SK-N-SH (cell line): ENCODE measurements at regions not wholly inside any gene's neighbourhood (a gene's known extent, or its start where the extent isn't known, plus 50 kb on each side); places are given as distances from the start of the nearest gene placed in this dataset.
A peak's percentile ranks its signal among the peaks of the same experiment; 100 is the strongest.

Experiments
- CTCF ChIA-PET: fragments of 300-600, 350-600 bp; formaldehyde crosslinking; extraction: SDS; loops from one replicate; lab custom pipeline; 2021; lab: Yijun Ruan, JAX
- POLR2A ChIA-PET: fragments of 350-600 bp; sonication (Branson Sonifier 250); formaldehyde crosslinking; extraction: SDS; loops from one replicate; lab custom pipeline; 2020; ENCODE audit warnings: antibody characterized with exemption, inconsistent platforms; lab: Yijun Ruan, JAX
- DNase-seq: peaks from one replicate; pipeline ENCODE4 v3.0.0; 2012
- H2AFZ ChIP-seq: fragments of 200-600 bp; sonication (generic); 2 replicates; pipeline ENCODE4 v1.8.1; 2016; ENCODE audit warnings: antibody characterized with exemption, mild to moderate bottlenecking, low read depth
- H3F3A ChIP-seq: fragments of 200-600 bp; sonication (generic); replicated peaks from 2 replicates; pipeline ENCODE3; 2016; ENCODE audit warnings: antibody characterized with exemption, mild to moderate bottlenecking; ENCODE audit not compliant: insufficient read depth
- H3K27ac ChIP-seq, 2 experiments: fragments of 200-500 bp in 1 of 2; fragments of 200-600 bp in 1 of 2; sonication (Bioruptor generic) in 1 of 2; sonication (generic), shearing (Covaris generic) in 1 of 2; 2 replicates each; pipeline versions ENCODE4 v1.5.1 to v1.6.1; 2014 to 2016; ENCODE audit warnings: low read depth in 2 of 2, inconsistent platforms in 1 of 2, low read length in 1 of 2, mild to moderate bottlenecking in 1 of 2, mixed read lengths in 1 of 2
- H3K27me3 ChIP-seq: fragments of 200-600 bp; sonication (generic), shearing (Covaris generic); 2 replicates; pipeline ENCODE4 v1.6.1; 2016; ENCODE audit warnings: mixed run types; ENCODE audit not compliant: insufficient read depth
- H3K36me3 ChIP-seq, 2 experiments: fragments of 200-500 bp in 1 of 2; fragments of 200-600 bp in 1 of 2; sonication (Bioruptor generic) in 1 of 2; sonication (generic) in 1 of 2; replicated peaks in 1 of 2; 2 replicates each; pipeline versions ENCODE3 to v1.5.1; 2014 to 2016; ENCODE audit warnings: low read length in 1 of 2, mild to moderate bottlenecking in 1 of 2; ENCODE audit not compliant: insufficient read depth in 2 of 2, control insufficient read depth in 1 of 2
- H3K4me1 ChIP-seq, 2 experiments: fragments of 200-500 bp in 1 of 2; fragments of 200-600 bp in 1 of 2; sonication (Bioruptor generic) in 1 of 2; sonication (generic), shearing (Covaris generic) in 1 of 2; 2 replicates each; pipeline versions ENCODE4 v1.5.1 to v1.6.1; 2014 to 2016; ENCODE audit warnings: low read depth in 1 of 2, low read length in 1 of 2, mixed run types in 1 of 2; ENCODE audit not compliant: insufficient read depth in 2 of 2, control insufficient read depth in 1 of 2
- H3K4me2 ChIP-seq: fragments of 200-600 bp; sonication (generic), shearing (Covaris generic); 2 replicates; pipeline ENCODE4 v1.6.1; 2017; ENCODE audit warnings: mixed run types
- H3K4me3 ChIP-seq, 2 experiments: fragments of 200-500 bp in 1 of 2; fragments of 200-600 bp in 1 of 2; sonication (Bioruptor generic) in 1 of 2; sonication (generic), shearing (Covaris generic) in 1 of 2; 2 replicates each; pipeline versions ENCODE4 v1.5.1 to v1.8.1; 2014 to 2016; ENCODE audit warnings: low read depth in 2 of 2, inconsistent platforms in 1 of 2, low read length in 1 of 2, mild to moderate bottlenecking in 1 of 2, mixed read lengths in 1 of 2, moderate library complexity in 1 of 2
- H3K79me2 ChIP-seq: fragments of 200-600 bp; sonication (generic); 2 replicates; pipeline ENCODE4 v1.8.1; 2017; ENCODE audit warnings: mild to moderate bottlenecking; ENCODE audit not compliant: insufficient read depth
- H3K9ac ChIP-seq: fragments of 200-600 bp; sonication (generic); 2 replicates; pipeline ENCODE4 v1.6.1; 2017; ENCODE audit warnings: mixed run types
- H3K9me2 ChIP-seq: fragments of 200-600 bp; sonication (generic); 2 replicates; pipeline ENCODE4 v1.6.1; 2017; ENCODE audit warnings: mixed run types
- H3K9me3 ChIP-seq: fragments of 200-600 bp; sonication (generic); 2 replicates; pipeline ENCODE4 v1.6.1; 2017; ENCODE audit warnings: mixed run types, mild to moderate bottlenecking, moderate library complexity
- H4K20me1 ChIP-seq: fragments of 200-600 bp; sonication (generic); 2 replicates; pipeline ENCODE4 v1.6.1; 2017; ENCODE audit warnings: mild to moderate bottlenecking, mixed run types; ENCODE audit not compliant: insufficient read depth
- CHD2 ChIP-seq: fragments of 150-350 bp; IDR thresholded peaks from 2 replicates; pipeline ENCODE4 v1.6.1; 2018; ENCODE audit warnings: low read length; ENCODE audit not compliant: partially characterized antibody
- ELF1 ChIP-seq: IDR thresholded peaks from 2 replicates; pipeline ENCODE4 v1.4.0; 2012
- EP300 ChIP-seq, 2 experiments: IDR thresholded peaks; 2 replicates each; pipeline versions ENCODE4 v1.4.0 to v1.6.1; 2012; ENCODE audit warnings: borderline replicate concordance in 1 of 2, low read depth in 1 of 2, low read length in 1 of 2
- EZH2phosphoT487 ChIP-seq: fragments of 200-600 bp; sonication (generic); IDR thresholded peaks from 2 replicates; pipeline ENCODE4 v1.6.1; 2017; ENCODE audit warnings: low read depth, mixed run types, mild to moderate bottlenecking, antibody characterized with exemption, moderate library complexity, borderline replicate concordance
- FOSL2 ChIP-seq: IDR thresholded peaks from 2 replicates; pipeline ENCODE4 v1.4.0; 2012; ENCODE audit warnings: low read depth, mild to moderate bottlenecking, moderate library complexity, borderline replicate concordance
- FOXJ3 ChIP-seq: sonication (generic); formaldehyde crosslinking; IDR thresholded peaks from 2 replicates; pipeline ENCODE4 v1.5.1; 2020; ENCODE audit warnings: mild to moderate bottlenecking, missing genetic modification reagents
- FOXM1 ChIP-seq: IDR thresholded peaks from 2 replicates; pipeline ENCODE4 v1.4.0; 2012; ENCODE audit warnings: low read depth, mild to moderate bottlenecking
- GABPA ChIP-seq: IDR thresholded peaks from 2 replicates; pipeline ENCODE4 v1.4.0; 2012; ENCODE audit warnings: low read depth, mild to moderate bottlenecking
- GATA2 ChIP-seq: sonication (generic); formaldehyde crosslinking; IDR thresholded peaks from 2 replicates; pipeline ENCODE4 v1.5.0; 2020; ENCODE audit warnings: mild to moderate bottlenecking, missing genetic modification reagents
- JUND ChIP-seq: IDR thresholded peaks from 2 replicates; pipeline ENCODE4 v1.4.0; 2012
- NRF1 ChIP-seq: IDR thresholded peaks from 2 replicates; pipeline ENCODE4 v1.6.1; 2012; ENCODE audit warnings: low read depth, mild to moderate bottlenecking, low read length
- POLR2AphosphoS5 ChIP-seq: IDR thresholded peaks from 2 replicates; pipeline ENCODE4 v1.6.1; 2012; ENCODE audit warnings: low read depth, low read length
- RAD21 ChIP-seq: IDR thresholded peaks from 2 replicates; pipeline ENCODE4 v1.6.1; 2012; ENCODE audit warnings: mild to moderate bottlenecking, low read length
- RCOR1 ChIP-seq: fragments of 150-350 bp; IDR thresholded peaks from 2 replicates; pipeline ENCODE4 v1.6.1; 2017; ENCODE audit warnings: antibody characterized with exemption, low read length
- RXRA ChIP-seq: IDR thresholded peaks from 2 replicates; pipeline ENCODE4 v1.4.0; 2012; ENCODE audit warnings: low read depth, mild to moderate bottlenecking, borderline replicate concordance
- SMC3 ChIP-seq: IDR thresholded peaks from 2 replicates; pipeline ENCODE4 v1.6.1; 2012; ENCODE audit warnings: low read depth, low read length, improper control_type of control experiment
- TAF1 ChIP-seq: IDR thresholded peaks from 2 replicates; pipeline ENCODE4 v1.6.1; 2012; ENCODE audit warnings: low read depth, mild to moderate bottlenecking, low read length, moderate library complexity, borderline replicate concordance
- WGBS: methylation state at CpG from one replicate; pipeline ENCODE4 v1.1.6; 2017; ENCODE audit warnings: low lambda C conversion rate; 5-methylcytosine and 5-hydroxymethylcytosine counted together
- TF ChIP-seq, protein P1 (sequence below): fragments of 150-350 bp; IDR thresholded peaks from 2 replicates; pipeline ENCODE4 v1.6.1; 2017; ENCODE audit warnings: antibody characterized with exemption, low read length, low read depth, borderline replicate concordance
- TF ChIP-seq, protein P2 (sequence below): IDR thresholded peaks from 2 replicates; pipeline ENCODE4 v1.6.1; 2012; ENCODE audit warnings: mild to moderate bottlenecking, low read depth, low read length, moderate library complexity
- TF ChIP-seq, protein P3 (sequence below): IDR thresholded peaks from 2 replicates; pipeline ENCODE4; 2012

DNA sequence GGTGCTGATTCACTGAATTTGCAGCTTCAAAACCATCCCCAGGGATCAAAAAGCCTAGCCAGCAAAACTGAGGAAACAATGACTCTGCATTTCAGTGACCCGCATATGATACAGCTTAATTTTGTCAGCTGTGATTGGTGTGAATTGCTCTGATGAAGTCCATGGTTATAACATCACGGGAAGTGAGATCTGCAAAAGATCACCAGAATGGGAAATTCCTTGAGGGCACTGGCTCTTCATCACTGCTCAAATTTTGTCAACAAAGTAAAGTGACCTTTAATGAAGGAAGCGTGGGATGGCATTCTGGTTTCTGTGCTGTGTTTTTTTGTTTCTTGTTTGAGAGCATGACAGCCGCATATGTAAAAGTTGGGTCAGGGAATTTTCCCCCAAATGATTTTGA lies 745.9 kb downstream of the GATA3 start (continued):
- peak; percentile 81 for TF ChIP-seq FOXJ3 (CRISPR knock-in tag)
- TF ChIP-seq RCOR1: 0 out of 2 replicates have a peak, but pooled peaks have one; percentile 15

DNA sequence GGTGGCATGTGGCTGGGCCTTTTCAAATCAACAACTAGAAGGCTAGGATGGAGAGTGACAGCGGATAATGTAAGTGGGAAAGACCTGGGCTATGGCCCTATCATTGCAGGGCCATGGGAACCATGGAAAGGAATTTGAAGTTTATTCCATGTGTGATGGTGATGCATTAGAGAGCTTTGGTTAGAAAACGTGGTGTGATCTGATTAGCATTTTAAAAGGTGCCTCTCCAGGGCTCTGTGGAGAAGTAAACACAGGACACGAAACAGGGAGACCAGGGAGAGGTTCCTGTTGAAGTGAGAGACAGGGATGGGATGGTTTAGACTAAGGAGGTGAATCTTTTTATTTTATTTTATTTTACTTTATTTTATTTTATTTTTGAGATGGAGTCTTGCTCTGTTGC lies 749.5 kb downstream of the GATA3 start:
- Histone ChIP-seq H3K27ac (no peak overlapping the region), H3F3A (no peaks in the 10 kb centered on the region), H3K9me2 (no peaks in the 10 kb centered on the region), H3K4me1 (no peaks in the 10 kb centered on the region; a peak in 1 of 4 replicates), H3K79me2 (no peaks in the 10 kb centered on the region), H2AFZ (no peak overlapping the region), H3K4me3 (no peak overlapping the region), H3K9ac (no peak overlapping the region)
- DNase-seq: no peak
- ChIA-PET CTCF (no interaction called here), POLR2A (no interaction called here)
- no peak for TF ChIP-seq SMC3
- no peak for TF ChIP-seq POLR2AphosphoS5
- no peak for TF ChIP-seq RXRA
- no peak for TF ChIP-seq TAF1
- TF ChIP-seq JUND: no peak
- TF ChIP-seq, all 33 proteins: peak for 0
- 18% methylated on average over 3 of the region's 3 CpGs for WGBS
- Histone ChIP-seq H3K4me2 (no peak overlapping the region), H4K20me1 (no peaks in the 10 kb centered on the region), H3K27me3 (no peaks in the 10 kb centered on the region), H3K36me3 (no peaks in the 10 kb centered on the region), H3K9me3 (no peaks in the 10 kb centered on the region)

DNA sequence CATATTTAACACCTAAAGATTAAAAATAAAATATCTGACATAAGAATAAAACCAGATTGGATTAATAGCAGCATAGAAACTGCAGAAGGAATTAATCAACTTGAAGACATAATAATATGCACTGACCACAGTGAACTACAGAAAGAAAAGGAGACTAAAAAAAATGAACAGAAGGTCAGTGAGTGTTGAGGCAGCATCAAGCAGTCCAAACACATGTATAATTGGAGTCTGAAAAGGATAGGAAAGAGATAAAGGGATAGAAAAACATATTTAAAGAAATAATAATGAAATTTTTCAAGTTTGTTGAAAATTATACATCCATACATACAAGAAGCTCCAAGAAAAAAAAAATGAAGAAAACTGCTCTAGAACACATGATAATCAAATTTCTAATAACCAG lies 756.2 kb downstream of the GATA3 start:
- Histone ChIP-seq H3K9me2 (no peaks in the 10 kb centered on the region), H4K20me1 (no peaks in the 10 kb centered on the region), H3K27me3 (no peaks in the 10 kb centered on the region), H3K79me2 (no peaks in the 10 kb centered on the region), H3K27ac (no peak overlapping the region), H3K9ac (no peak overlapping the region), H3K36me3 (no peaks in the 10 kb centered on the region), H3K9me3 (no peaks in the 10 kb centered on the region), H2AFZ (no peak overlapping the region), H3K4me3 (no peak overlapping the region), H3K4me1 (no peaks in the 10 kb centered on the region), H3F3A (no peaks in the 10 kb centered on the region), H3K4me2 (no peak overlapping the region)
- DNase-seq: no peak
- ChIA-PET CTCF (no interaction called here), POLR2A (no interaction called here)
- no peak for TF ChIP-seq EZH2phosphoT487
- TF ChIP-seq, protein P1, sequence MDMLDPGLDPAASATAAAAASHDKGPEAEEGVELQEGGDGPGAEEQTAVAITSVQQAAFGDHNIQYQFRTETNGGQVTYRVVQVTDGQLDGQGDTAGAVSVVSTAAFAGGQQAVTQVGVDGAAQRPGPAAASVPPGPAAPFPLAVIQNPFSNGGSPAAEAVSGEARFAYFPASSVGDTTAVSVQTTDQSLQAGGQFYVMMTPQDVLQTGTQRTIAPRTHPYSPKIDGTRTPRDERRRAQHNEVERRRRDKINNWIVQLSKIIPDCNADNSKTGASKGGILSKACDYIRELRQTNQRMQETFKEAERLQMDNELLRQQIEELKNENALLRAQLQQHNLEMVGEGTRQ: no peak
- no peak for TF ChIP-seq RCOR1
- TF ChIP-seq, protein P2, sequence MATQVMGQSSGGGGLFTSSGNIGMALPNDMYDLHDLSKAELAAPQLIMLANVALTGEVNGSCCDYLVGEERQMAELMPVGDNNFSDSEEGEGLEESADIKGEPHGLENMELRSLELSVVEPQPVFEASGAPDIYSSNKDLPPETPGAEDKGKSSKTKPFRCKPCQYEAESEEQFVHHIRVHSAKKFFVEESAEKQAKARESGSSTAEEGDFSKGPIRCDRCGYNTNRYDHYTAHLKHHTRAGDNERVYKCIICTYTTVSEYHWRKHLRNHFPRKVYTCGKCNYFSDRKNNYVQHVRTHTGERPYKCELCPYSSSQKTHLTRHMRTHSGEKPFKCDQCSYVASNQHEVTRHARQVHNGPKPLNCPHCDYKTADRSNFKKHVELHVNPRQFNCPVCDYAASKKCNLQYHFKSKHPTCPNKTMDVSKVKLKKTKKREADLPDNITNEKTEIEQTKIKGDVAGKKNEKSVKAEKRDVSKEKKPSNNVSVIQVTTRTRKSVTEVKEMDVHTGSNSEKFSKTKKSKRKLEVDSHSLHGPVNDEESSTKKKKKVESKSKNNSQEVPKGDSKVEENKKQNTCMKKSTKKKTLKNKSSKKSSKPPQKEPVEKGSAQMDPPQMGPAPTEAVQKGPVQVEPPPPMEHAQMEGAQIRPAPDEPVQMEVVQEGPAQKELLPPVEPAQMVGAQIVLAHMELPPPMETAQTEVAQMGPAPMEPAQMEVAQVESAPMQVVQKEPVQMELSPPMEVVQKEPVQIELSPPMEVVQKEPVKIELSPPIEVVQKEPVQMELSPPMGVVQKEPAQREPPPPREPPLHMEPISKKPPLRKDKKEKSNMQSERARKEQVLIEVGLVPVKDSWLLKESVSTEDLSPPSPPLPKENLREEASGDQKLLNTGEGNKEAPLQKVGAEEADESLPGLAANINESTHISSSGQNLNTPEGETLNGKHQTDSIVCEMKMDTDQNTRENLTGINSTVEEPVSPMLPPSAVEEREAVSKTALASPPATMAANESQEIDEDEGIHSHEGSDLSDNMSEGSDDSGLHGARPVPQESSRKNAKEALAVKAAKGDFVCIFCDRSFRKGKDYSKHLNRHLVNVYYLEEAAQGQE: no peak
- TF ChIP-seq GATA2: no peak
- TF ChIP-seq JUND: no peak
- no peak for TF ChIP-seq EP300 (IDR thresholded peaks at IDR 0.05; ENCODE audit: borderline replicate concordance in 1 of 2, low read depth in 1 of 2, low read length in 1 of 2)
- no peak for TF ChIP-seq FOXM1
- no peak for TF ChIP-seq POLR2AphosphoS5
- TF ChIP-seq TAF1: no peak
- TF ChIP-seq, protein P3, sequence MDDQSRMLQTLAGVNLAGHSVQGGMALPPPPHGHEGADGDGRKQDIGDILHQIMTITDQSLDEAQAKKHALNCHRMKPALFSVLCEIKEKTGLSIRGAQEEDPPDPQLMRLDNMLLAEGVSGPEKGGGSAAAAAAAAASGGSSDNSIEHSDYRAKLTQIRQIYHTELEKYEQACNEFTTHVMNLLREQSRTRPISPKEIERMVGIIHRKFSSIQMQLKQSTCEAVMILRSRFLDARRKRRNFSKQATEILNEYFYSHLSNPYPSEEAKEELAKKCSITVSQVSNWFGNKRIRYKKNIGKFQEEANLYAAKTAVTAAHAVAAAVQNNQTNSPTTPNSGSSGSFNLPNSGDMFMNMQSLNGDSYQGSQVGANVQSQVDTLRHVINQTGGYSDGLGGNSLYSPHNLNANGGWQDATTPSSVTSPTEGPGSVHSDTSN: no peak
- TF ChIP-seq NRF1: no peak
- TF ChIP-seq GABPA: no peak
- TF ChIP-seq FOSL2: no peak
- TF ChIP-seq RAD21: no peak
- TF ChIP-seq ELF1: no peak
- no peak for TF ChIP-seq CHD2
